Nephron progenitor cell (in vitro differentiated cells): ENCODE measurements at regions not wholly inside any gene's neighbourhood (a gene's known extent, or its start where the extent isn't known, plus 50 kb on each side); places are given as distances from the start of the nearest gene placed in this dataset.
"Not testable (repeated sequence)": the region's sequence is repeated elsewhere in the genome, so short reads cannot be mapped to it uniquely, and the experiment has no call there.

Source experiments
- DNase-seq: peaks from one replicate; pipeline ENCODE4 v3.0.0; 2021
- H3K27ac Mint-ChIP-seq: 2 replicates; pipeline ENCODE4 v1.8.0; 2021; ENCODE audit warnings: mild to moderate bottlenecking, moderate library complexity, mixed read lengths
- H3K27me3 Mint-ChIP-seq: 2 replicates; pipeline ENCODE4 v1.8.0; 2021; ENCODE audit warnings: mild to moderate bottlenecking, low read depth, mixed read lengths; ENCODE audit not compliant: poor library complexity
- H3K36me3 Mint-ChIP-seq: 2 replicates; pipeline ENCODE4 v1.8.0; 2021; ENCODE audit warnings: low read depth, mixed read lengths
- H3K4me1 Mint-ChIP-seq: 2 replicates; pipeline ENCODE4 v1.8.0; 2021; ENCODE audit warnings: mixed read lengths
- H3K4me3 Mint-ChIP-seq: 2 replicates; pipeline ENCODE4 v1.8.0; 2021; ENCODE audit warnings: mild to moderate bottlenecking, moderate library complexity, mixed read lengths
- H3K9me3 Mint-ChIP-seq: 2 replicates; pipeline ENCODE4 v1.8.0; 2021; ENCODE audit warnings: mild to moderate bottlenecking, moderate library complexity, mixed read lengths
- CTCF ChIP-seq: fragments of 200-600 bp; sonication (generic); IDR thresholded peaks from 2 replicates; pipeline ENCODE4 v1.5.0; 2021; ENCODE audit warnings: antibody characterized with exemption

- no peak for DNase-seq
- Mint-ChIP-seq H3K9me3 (no peaks in the 10 kb centered on the region), H3K36me3 (no peaks in the 10 kb centered on the region), H3K4me1 (no peaks in the 10 kb centered on the region), H3K27ac (no peak overlapping the region), H3K4me3 (no peak overlapping the region), H3K27me3 (no peaks in the 10 kb centered on the region)
- TF ChIP-seq CTCF: no peak
These were observed 331.2 kb upstream of the DAB2 start for GRCh38 chr5:39755986-39756385.

GRCh38 chr5:39755452-39755851 is 330.7 kb upstream of the DAB2 start:
- no peaks in the 10 kb centered on the region for H3K27me3 Mint-ChIP-seq
- no peaks in the 10 kb centered on the region for H3K4me1 Mint-ChIP-seq
- no peak overlapping the region for H3K4me3 Mint-ChIP-seq
- H3K9me3 Mint-ChIP-seq: no peaks in the 10 kb centered on the region
- H3K27ac Mint-ChIP-seq: no peak overlapping the region
- no peak for TF ChIP-seq CTCF
- no peak for DNase-seq
- H3K36me3 Mint-ChIP-seq: no peaks in the 10 kb centered on the region

- not testable (repeated sequence) for H3K27ac Mint-ChIP-seq, H3K36me3 Mint-ChIP-seq, DNase-seq, H3K27me3 Mint-ChIP-seq, H3K4me1 Mint-ChIP-seq, H3K9me3 Mint-ChIP-seq, H3K4me3 Mint-ChIP-seq
These were observed 329.0 kb upstream of the DAB2 start for GRCh38 chr5:39753747-39754146.

GRCh38 chr5:39750661-39751060 is 325.9 kb upstream of the DAB2 start:
- H3K27ac Mint-ChIP-seq: peak overlapping the region; percentile 68
- H3K4me1 Mint-ChIP-seq: no peaks in the 10 kb centered on the region
- no peaks in the 10 kb centered on the region for H3K27me3 Mint-ChIP-seq
- no peak for DNase-seq
- no peak for TF ChIP-seq CTCF
- H3K4me3 Mint-ChIP-seq: no peak overlapping the region
- no peaks in the 10 kb centered on the region for H3K36me3 Mint-ChIP-seq
- H3K9me3 Mint-ChIP-seq: no peaks in the 10 kb centered on the region

- Mint-ChIP-seq H3K4me3 (no peak overlapping the region), H3K4me1 (no peaks in the 10 kb centered on the region), H3K27me3 (no peaks in the 10 kb centered on the region), H3K27ac (no peak overlapping the region), H3K9me3 (no peaks in the 10 kb centered on the region), H3K36me3 (no peaks in the 10 kb centered on the region)
- DNase-seq: no peak
- TF ChIP-seq CTCF: no peak
These were observed 318.1 kb upstream of the DAB2 start for GRCh38 chr5:39742916-39743315.

- DNase-seq: no peak
- Mint-ChIP-seq H3K4me1 (no peaks in the 10 kb centered on the region), H3K27ac (peak overlapping the region; percentile 5), H3K27me3 (no peaks in the 10 kb centered on the region), H3K9me3 (no peaks in the 10 kb centered on the region), H3K4me3 (no peak overlapping the region), H3K36me3 (no peaks in the 10 kb centered on the region)
- TF ChIP-seq CTCF: no peak
These were observed 315.6 kb upstream of the DAB2 start for GRCh38 chr5:39740404-39740803.
